ENCODE measurements at regions not wholly inside any gene's neighbourhood (a gene's known extent, or its start where the extent isn't known, plus 50 kb on each side); places are given as distances from the start of the nearest gene placed in this dataset.
A peak's percentile ranks its signal among the peaks of the same experiment; 100 is the strongest.

GRCh38 chr21:21605521-21605920 is 607.3 kb downstream of the NCAM2 start:
- no peak for DNase-seq (ENCODE audit: low read depth)

DNA sequence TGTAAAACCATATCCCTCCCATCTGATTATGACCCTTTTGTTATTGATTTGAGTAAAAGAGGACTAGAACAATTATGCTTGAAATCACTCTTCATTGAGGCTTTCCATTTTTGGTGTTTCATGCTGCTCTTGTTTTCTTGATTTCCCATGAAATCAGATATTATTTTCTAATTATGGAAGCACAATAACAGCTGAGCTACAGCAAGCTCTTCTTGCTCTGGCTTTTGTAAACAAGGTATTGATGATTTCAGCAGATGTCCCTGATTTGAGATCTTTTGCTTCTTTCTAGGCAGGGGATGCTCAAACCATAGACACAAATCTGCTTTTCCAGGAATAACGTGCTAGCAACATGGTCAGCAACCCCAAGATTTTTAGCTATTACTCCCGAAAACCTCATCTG is 607.8 kb downstream of the NCAM2 start:
- no peak for DNase-seq (ENCODE audit: low read depth)

DNA sequence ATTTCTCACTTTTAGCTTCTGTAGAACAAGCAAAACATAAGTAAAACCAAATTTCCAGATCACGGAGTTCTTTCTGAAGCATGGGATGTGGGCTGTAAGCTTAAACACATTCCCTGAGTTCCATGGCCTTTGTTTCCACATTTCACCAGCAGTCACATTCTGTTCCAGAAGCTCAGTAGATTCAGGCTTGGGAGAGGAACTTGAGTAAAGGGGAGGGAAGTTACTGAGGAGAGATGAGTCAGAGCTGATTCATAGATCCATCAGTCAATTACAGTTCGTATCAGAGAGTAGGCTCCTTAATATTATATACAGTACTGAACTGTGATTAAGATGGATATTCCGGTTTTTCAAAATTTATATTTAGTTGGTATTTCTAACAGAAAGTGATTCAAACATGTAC is 614.3 kb downstream of the NCAM2 start:
- DNase-seq (ENCODE audit: low read depth) = peak; percentile 71

GRCh38 chr21:21614966-21615365 is 616.8 kb downstream of the NCAM2 start:
- DNase-seq (ENCODE audit: low read depth) = no peak

- no peak for DNase-seq (ENCODE audit: low read depth)
These were observed 624.4 kb downstream of the NCAM2 start for GRCh38 chr21:21622460-21623234.

GRCh38 chr21:21624674-21625073 is 626.5 kb downstream of the NCAM2 start:
- peak; percentile 61 for DNase-seq (ENCODE audit: low read depth)

- DNase-seq (ENCODE audit: low read depth) = no peak
These were observed 633.8 kb downstream of the NCAM2 start for GRCh38 chr21:21631961-21632360.

GRCh38 chr21:21632926-21633325 is 634.7 kb downstream of the NCAM2 start:
- DNase-seq (ENCODE audit: low read depth) = no peak

GRCh38 chr21:21661741-21662140 is 663.5 kb downstream of the NCAM2 start:
- no peak for DNase-seq (ENCODE audit: low read depth)

DNA sequence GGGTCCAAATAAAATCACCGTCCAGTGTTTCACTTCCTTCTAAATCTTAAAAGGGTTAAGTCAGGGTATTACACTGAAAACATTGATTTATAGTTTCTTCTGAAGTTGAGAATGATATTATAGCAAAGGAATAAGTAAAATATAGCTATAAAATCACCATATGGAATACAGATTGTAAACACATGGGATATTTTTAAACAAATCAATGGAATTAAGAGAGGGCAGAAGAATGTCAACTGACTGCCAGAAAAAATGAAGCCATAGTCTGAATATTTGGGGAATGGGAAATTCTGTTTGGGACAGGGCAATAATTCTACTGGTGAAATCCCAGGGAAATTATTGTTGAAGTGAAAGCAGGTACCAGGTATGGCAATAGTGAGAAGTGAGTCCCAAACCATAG is 664.6 kb downstream of the NCAM2 start:
- no peak for DNase-seq (ENCODE audit: low read depth)

DNA sequence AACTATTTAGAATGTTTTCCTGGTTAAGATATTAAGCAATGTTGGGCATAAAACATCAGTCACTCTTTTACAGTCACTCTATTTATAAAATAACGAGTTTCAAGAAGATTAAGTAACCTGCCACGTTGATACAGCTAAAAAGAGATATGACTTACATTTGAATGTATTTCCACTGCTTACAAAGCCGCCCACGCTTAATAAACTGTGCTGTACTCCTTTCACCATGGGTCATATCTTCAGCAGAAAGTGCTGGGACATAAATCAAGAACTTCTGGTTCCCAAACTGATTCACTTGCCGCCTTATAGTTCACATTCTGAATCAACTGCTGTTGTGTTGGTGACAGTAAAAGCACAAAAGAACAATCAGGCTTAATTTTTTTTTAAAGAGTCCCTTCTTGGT is 666.7 kb downstream of the NCAM2 start:
- no peak for DNase-seq (ENCODE audit: low read depth)

DNA sequence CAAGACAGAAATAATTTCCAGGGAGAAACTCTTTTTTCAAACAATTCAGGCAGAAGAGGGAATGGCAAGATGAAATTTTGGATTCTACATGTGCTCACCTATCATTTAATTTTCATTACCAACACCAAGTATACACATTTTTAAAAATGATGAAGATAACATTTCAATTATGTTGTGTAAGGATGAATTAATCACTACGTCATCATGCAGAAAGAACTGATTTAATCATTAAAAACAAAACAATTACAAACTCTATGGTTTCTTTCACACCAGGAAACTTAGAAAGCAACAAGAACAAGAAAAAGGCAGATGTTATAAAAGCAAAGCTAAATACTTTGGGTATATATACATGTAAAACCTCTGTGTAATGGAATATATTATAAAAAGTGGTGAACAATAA is 668.5 kb downstream of the NCAM2 start:
- no peak for DNase-seq (ENCODE audit: low read depth)

DNA sequence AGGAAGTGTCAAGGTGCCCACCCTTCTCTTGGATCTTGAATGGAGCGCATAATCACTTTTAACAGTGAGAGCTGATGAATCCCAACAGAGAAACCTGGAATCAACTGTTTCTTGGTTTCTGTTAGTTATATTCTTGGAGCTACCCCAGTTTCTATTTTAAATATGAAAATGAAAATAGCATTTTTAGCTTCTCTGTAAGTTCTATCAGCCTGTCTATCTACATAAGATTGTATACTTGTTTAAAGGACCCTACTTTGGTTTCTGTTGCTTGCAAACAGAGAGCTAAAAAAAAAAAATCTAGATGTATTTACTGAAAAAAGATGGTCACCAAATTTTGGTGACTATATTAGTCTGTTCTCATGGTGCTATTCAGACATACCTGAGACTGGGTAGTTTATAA is 670.0 kb downstream of the NCAM2 start:
- DNase-seq (ENCODE audit: low read depth) = no peak

- DNase-seq (ENCODE audit: low read depth) = no peak
These were observed 675.8 kb downstream of the NCAM2 start for GRCh38 chr21:21673959-21674358.

- DNase-seq (ENCODE audit: low read depth) = no peak
These were observed 677.4 kb downstream of the NCAM2 start for GRCh38 chr21:21675601-21676000.

GRCh38 chr21:21682172-21682571 is 684.0 kb downstream of the NCAM2 start:
- no peak for DNase-seq (ENCODE audit: low read depth)

GRCh38 chr21:21688889-21689288 is 690.7 kb downstream of the NCAM2 start:
- DNase-seq (ENCODE audit: low read depth) = no peak

DNA sequence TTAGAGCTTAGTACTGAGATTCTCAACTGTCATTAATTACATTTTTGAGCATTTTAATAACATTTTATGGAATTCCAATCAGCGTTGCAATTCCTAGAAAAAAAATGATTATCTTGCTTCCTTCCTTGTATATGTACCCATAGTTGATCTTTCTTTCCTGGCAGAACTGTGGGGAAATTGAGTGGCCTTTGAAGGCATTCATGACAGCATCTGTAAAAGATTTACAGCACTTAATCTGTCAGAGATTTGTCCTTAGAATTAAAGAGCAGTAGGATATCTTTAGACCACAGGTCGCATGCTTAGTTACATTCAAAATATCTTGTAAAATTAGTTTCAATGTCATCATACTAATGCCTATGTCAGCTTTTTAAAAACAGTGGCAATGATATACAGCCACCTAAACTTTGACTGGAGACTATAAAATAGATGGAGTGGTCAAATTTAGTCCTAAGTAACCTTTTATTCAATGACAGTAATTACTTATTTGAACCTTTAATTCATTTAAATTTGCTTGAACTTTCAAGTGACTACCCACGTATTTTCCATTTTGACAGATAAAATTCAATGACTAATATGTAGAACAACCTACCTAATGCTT is 692.0 kb downstream of the NCAM2 start:
- no peak for DNase-seq (ENCODE audit: low read depth)

DNA sequence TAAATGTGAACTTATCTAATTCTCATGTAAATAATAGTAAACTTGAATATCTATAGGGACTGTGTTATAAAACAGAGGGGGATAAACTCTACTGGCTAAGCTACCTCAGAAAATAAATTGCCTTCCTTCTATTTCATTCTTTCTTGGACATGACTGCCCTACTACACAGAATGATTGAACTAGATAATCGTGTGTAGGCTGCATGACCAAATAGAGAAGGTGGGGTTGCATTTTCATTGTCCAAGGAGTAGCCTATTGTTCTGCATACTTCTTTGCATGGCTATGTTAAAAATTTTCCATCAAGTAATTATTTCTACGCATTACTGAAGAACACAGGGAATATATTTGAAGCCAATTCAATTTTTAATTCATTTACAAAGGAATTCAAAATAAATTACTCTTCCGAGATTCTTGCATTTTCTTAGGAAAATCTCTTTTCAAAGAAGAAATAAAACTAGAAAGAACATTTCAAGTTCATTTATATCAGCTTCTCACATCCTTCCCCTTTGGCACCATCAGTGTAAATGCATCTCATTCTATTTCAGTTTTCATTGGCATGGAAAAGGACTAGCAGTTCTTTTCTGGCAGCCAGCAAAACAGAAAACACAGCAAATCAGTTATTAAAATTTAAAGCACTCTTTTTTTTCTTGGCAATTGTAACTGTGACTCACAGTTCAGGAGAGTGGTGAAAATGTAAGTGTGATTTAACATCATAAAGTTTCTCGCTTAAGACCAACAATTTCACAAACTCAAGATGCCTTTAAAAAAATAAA is 714.7 kb downstream of the NCAM2 start:
- peak; percentile 17 for DNase-seq (ENCODE audit: low read depth)

DNA sequence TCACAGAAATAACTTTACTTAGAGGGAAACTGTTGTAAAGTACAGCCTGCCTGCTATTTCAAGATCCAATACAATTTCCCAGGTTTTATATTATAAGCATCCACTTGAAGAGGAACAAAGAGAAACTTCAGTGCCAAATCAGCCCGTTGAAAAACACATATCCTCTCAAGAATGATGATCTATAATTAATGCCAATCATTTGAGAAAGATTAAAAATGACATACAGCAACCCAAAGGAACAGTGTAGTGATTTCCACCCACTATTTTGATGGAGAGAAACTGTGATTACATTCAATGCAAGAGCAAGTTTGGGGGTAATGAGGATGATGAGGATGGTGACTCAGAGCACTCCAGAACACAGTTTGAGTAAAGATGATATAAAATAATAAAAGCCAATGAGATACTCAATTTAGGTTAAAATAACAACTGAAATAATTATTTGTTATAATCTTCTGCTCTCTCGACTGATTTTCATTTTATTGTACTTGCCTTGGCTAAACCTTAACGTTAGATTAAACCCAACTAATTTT is 715.5 kb downstream of the NCAM2 start:
- DNase-seq (ENCODE audit: low read depth) = no peak

DNA sequence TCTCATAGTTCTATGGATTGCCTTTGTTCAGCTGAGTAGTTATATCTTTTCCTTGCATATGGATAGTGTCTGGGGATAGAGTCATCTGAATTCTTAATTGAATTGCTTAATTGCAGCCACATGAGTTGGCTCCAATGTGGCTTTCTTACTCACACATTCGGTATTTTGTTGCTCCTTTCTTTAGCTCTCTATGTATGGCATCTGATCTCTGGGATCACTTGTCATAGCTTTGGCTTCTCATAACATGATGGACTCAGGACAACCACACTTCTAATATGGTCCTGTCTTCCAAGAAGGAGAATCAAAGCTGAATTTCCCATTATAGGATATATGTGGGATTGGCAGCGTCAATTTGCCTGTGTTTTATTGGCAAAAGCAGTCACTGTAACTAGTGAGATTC is 716.2 kb downstream of the NCAM2 start:
- DNase-seq (ENCODE audit: low read depth) = peak; percentile 38

- peak; percentile 41 for DNase-seq (ENCODE audit: low read depth)
These were observed 717.2 kb downstream of the NCAM2 start for GRCh38 chr21:21715266-21715969.
